ENCODE measurements at regions not wholly inside any gene's neighbourhood (a gene's known extent, or its start where the extent isn't known, plus 50 kb on each side); places are given as distances from the start of the nearest gene placed in this dataset.

- no peaks in the 10 kb centered on the region for H3K36me3 ChIP-seq (ENCODE audit: control insufficient read depth, insufficient read depth, low read length)
- H3K4me1 ChIP-seq (ENCODE audit: control insufficient read depth, insufficient read depth, low read length): peaks cover 7% of the 10 kb centered on the region
- H3K27me3 ChIP-seq (ENCODE audit: control insufficient read depth, insufficient read depth, low read length, poor library complexity, severe bottlenecking): no peaks in the 10 kb centered on the region
- WGBS, 2 experiments: 77 to 79% methylated on average over 7 of the region's 7 CpGs
- H3K27ac ChIP-seq (ENCODE audit: insufficient read depth, low read depth, low read length, poor library complexity, severe bottlenecking): no peak overlapping the region
- no peaks in the 10 kb centered on the region for H3K9me3 ChIP-seq (ENCODE audit: control insufficient read depth, low read length)
- no peak overlapping the region for H3K4me3 ChIP-seq (ENCODE audit: insufficient read depth, low read depth, low read length)
Observed at GRCh38 chr4:85369703-85370380, 105.1 kb upstream of the ARHGAP24 start.

GRCh38 chr4:85370400-85371032 lies 104.4 kb upstream of the ARHGAP24 start:
- WGBS, 2 experiments: 61 to 62% methylated on average over 4 to 5 of the region's 5 CpGs
- no peak overlapping the region for H3K4me3 ChIP-seq (ENCODE audit: insufficient read depth, low read depth, low read length)
- no peak overlapping the region for H3K27ac ChIP-seq (ENCODE audit: insufficient read depth, low read depth, low read length, poor library complexity, severe bottlenecking)
- no peaks in the 10 kb centered on the region for H3K27me3 ChIP-seq (ENCODE audit: control insufficient read depth, insufficient read depth, low read length, poor library complexity, severe bottlenecking)
- H3K9me3 ChIP-seq (ENCODE audit: control insufficient read depth, low read length): no peaks in the 10 kb centered on the region
- H3K4me1 ChIP-seq (ENCODE audit: control insufficient read depth, insufficient read depth, low read length): peaks cover 7% of the 10 kb centered on the region
- H3K36me3 ChIP-seq (ENCODE audit: control insufficient read depth, insufficient read depth, low read length): no peaks in the 10 kb centered on the region

GRCh38 chr4:85372966-85373365 lies 102.0 kb upstream of the ARHGAP24 start:
- H3K4me3 ChIP-seq (ENCODE audit: insufficient read depth, low read depth, low read length): no peak overlapping the region
- H3K36me3 ChIP-seq (ENCODE audit: control insufficient read depth, insufficient read depth, low read length): no peaks in the 10 kb centered on the region
- H3K27me3 ChIP-seq (ENCODE audit: control insufficient read depth, insufficient read depth, low read length, poor library complexity, severe bottlenecking): no peaks in the 10 kb centered on the region
- WGBS, 2 experiments: 76 to 88% methylated on average over 4 of the region's 4 CpGs
- no peak overlapping the region for H3K27ac ChIP-seq (ENCODE audit: insufficient read depth, low read depth, low read length, poor library complexity, severe bottlenecking)
- peaks cover 7% of the 10 kb centered on the region for H3K4me1 ChIP-seq (ENCODE audit: control insufficient read depth, insufficient read depth, low read length)
- no peaks in the 10 kb centered on the region for H3K9me3 ChIP-seq (ENCODE audit: control insufficient read depth, low read length)

GRCh38 chr4:85376285-85376684 lies 98.7 kb upstream of the ARHGAP24 start:
- Histone ChIP-seq H3K27ac (ENCODE audit: insufficient read depth, low read depth, low read length, poor library complexity, severe bottlenecking) (no peak overlapping the region), H3K27me3 (ENCODE audit: control insufficient read depth, insufficient read depth, low read length, poor library complexity, severe bottlenecking) (no peaks in the 10 kb centered on the region), H3K4me3 (ENCODE audit: insufficient read depth, low read depth, low read length) (no peak overlapping the region), H3K4me1 (ENCODE audit: control insufficient read depth, insufficient read depth, low read length) (no peaks in the 10 kb centered on the region), H3K9me3 (ENCODE audit: control insufficient read depth, low read length) (no peaks in the 10 kb centered on the region), H3K36me3 (ENCODE audit: control insufficient read depth, insufficient read depth, low read length) (no peaks in the 10 kb centered on the region)
- 87 to 95% methylated on average over 3 of the region's 3 CpGs for WGBS, 2 experiments

GRCh38 chr4:85381968-85382367 lies 93.0 kb upstream of the ARHGAP24 start:
- no peaks in the 10 kb centered on the region for H3K9me3 ChIP-seq (ENCODE audit: control insufficient read depth, low read length)
- no peak overlapping the region for H3K4me3 ChIP-seq (ENCODE audit: insufficient read depth, low read depth, low read length)
- H3K4me1 ChIP-seq (ENCODE audit: control insufficient read depth, insufficient read depth, low read length): no peaks in the 10 kb centered on the region
- 89 to 96% methylated on average over 4 of the region's 4 CpGs for WGBS, 2 experiments
- no peak overlapping the region for H3K27ac ChIP-seq (ENCODE audit: insufficient read depth, low read depth, low read length, poor library complexity, severe bottlenecking)
- H3K36me3 ChIP-seq (ENCODE audit: control insufficient read depth, insufficient read depth, low read length): no peaks in the 10 kb centered on the region
- no peaks in the 10 kb centered on the region for H3K27me3 ChIP-seq (ENCODE audit: control insufficient read depth, insufficient read depth, low read length, poor library complexity, severe bottlenecking)

- Histone ChIP-seq H3K9me3 (ENCODE audit: control insufficient read depth, low read length) (no peaks in the 10 kb centered on the region), H3K36me3 (ENCODE audit: control insufficient read depth, insufficient read depth, low read length) (no peaks in the 10 kb centered on the region), H3K4me3 (ENCODE audit: insufficient read depth, low read depth, low read length) (no peak overlapping the region), H3K27ac (ENCODE audit: insufficient read depth, low read depth, low read length, poor library complexity, severe bottlenecking) (no peak overlapping the region), H3K4me1 (ENCODE audit: control insufficient read depth, insufficient read depth, low read length) (no peaks in the 10 kb centered on the region), H3K27me3 (ENCODE audit: control insufficient read depth, insufficient read depth, low read length, poor library complexity, severe bottlenecking) (no peaks in the 10 kb centered on the region)
- WGBS, 2 experiments: 89 to 100% methylated on average over 1 of the region's 1 CpG
Observed at GRCh38 chr4:85391071-85391470, 83.9 kb upstream of the ARHGAP24 start.

- Histone ChIP-seq H3K36me3 (ENCODE audit: control insufficient read depth, insufficient read depth, low read length) (no peaks in the 10 kb centered on the region), H3K27ac (ENCODE audit: insufficient read depth, low read depth, low read length, poor library complexity, severe bottlenecking) (no peak overlapping the region), H3K27me3 (ENCODE audit: control insufficient read depth, insufficient read depth, low read length, poor library complexity, severe bottlenecking) (no peaks in the 10 kb centered on the region), H3K9me3 (ENCODE audit: control insufficient read depth, low read length) (no peaks in the 10 kb centered on the region), H3K4me3 (ENCODE audit: insufficient read depth, low read depth, low read length) (no peak overlapping the region), H3K4me1 (ENCODE audit: control insufficient read depth, insufficient read depth, low read length) (no peaks in the 10 kb centered on the region)
- WGBS, 2 experiments: 86 to 95% methylated on average over 3 of the region's 4 CpGs
Observed at GRCh38 chr4:85391589-85392410, 83.2 kb upstream of the ARHGAP24 start.

- no peaks in the 10 kb centered on the region for H3K9me3 ChIP-seq (ENCODE audit: control insufficient read depth, low read length)
- no peaks in the 10 kb centered on the region for H3K36me3 ChIP-seq (ENCODE audit: control insufficient read depth, insufficient read depth, low read length)
- H3K4me3 ChIP-seq (ENCODE audit: insufficient read depth, low read depth, low read length): no peak overlapping the region
- H3K27me3 ChIP-seq (ENCODE audit: control insufficient read depth, insufficient read depth, low read length, poor library complexity, severe bottlenecking): no peaks in the 10 kb centered on the region
- 90 to 100% methylated on average over 1 to 3 of the region's 3 CpGs for WGBS, 2 experiments
- H3K27ac ChIP-seq (ENCODE audit: insufficient read depth, low read depth, low read length, poor library complexity, severe bottlenecking): no peak overlapping the region
- no peaks in the 10 kb centered on the region for H3K4me1 ChIP-seq (ENCODE audit: control insufficient read depth, insufficient read depth, low read length)
Observed at GRCh38 chr4:85393201-85393600, 81.7 kb upstream of the ARHGAP24 start.

- Histone ChIP-seq H3K27me3 (ENCODE audit: control insufficient read depth, insufficient read depth, low read length, poor library complexity, severe bottlenecking) (no peaks in the 10 kb centered on the region), H3K4me1 (ENCODE audit: control insufficient read depth, insufficient read depth, low read length) (no peaks in the 10 kb centered on the region), H3K27ac (ENCODE audit: insufficient read depth, low read depth, low read length, poor library complexity, severe bottlenecking) (no peak overlapping the region), H3K4me3 (ENCODE audit: insufficient read depth, low read depth, low read length) (no peak overlapping the region), H3K36me3 (ENCODE audit: control insufficient read depth, insufficient read depth, low read length) (no peaks in the 10 kb centered on the region), H3K9me3 (ENCODE audit: control insufficient read depth, low read length) (no peaks in the 10 kb centered on the region)
- WGBS, 2 experiments: 96 to 100% methylated on average over 1 of the region's 1 CpG
Observed at GRCh38 chr4:85398276-85398675, 76.7 kb upstream of the ARHGAP24 start.

GRCh38 chr4:85399270-85399669 lies 75.7 kb upstream of the ARHGAP24 start:
- 83 to 100% methylated on average over 2 of the region's 2 CpGs for WGBS, 2 experiments
- H3K27ac ChIP-seq (ENCODE audit: insufficient read depth, low read depth, low read length, poor library complexity, severe bottlenecking): no peak overlapping the region
- H3K9me3 ChIP-seq (ENCODE audit: control insufficient read depth, low read length): no peaks in the 10 kb centered on the region
- no peaks in the 10 kb centered on the region for H3K27me3 ChIP-seq (ENCODE audit: control insufficient read depth, insufficient read depth, low read length, poor library complexity, severe bottlenecking)
- no peaks in the 10 kb centered on the region for H3K36me3 ChIP-seq (ENCODE audit: control insufficient read depth, insufficient read depth, low read length)
- no peaks in the 10 kb centered on the region for H3K4me1 ChIP-seq (ENCODE audit: control insufficient read depth, insufficient read depth, low read length)
- H3K4me3 ChIP-seq (ENCODE audit: insufficient read depth, low read depth, low read length): no peak overlapping the region
